HEK293T (cell line): ENCODE measurements at regions not wholly inside any gene's neighbourhood (a gene's known extent, or its start where the extent isn't known, plus 50 kb on each side); places are given as distances from the start of the nearest gene placed in this dataset.

ENCODE experiments used
- BHLHE40 ChIP-seq: fragments of 450-650 bp; IDR thresholded peaks from 2 replicates; pipeline ENCODE4 v1.6.1; 2016; ENCODE audit warnings: mild to moderate bottlenecking, moderate library complexity, borderline replicate concordance
- CTBP1 ChIP-seq: fragments of 450-650 bp; IDR thresholded peaks from 2 replicates; pipeline ENCODE4 v1.6.1; 2016; ENCODE audit warnings: borderline replicate concordance
- ELF4 ChIP-seq: fragments of 450-650 bp; IDR thresholded peaks from 2 replicates; pipeline ENCODE4 v1.6.1; 2017; ENCODE audit warnings: antibody characterized with exemption
- FOXM1 ChIP-seq: fragments of 450-650 bp; IDR thresholded peaks from 2 replicates; pipeline ENCODE4 v1.6.1; 2017; ENCODE audit warnings: mild to moderate bottlenecking, borderline replicate concordance
- HDGF ChIP-seq: fragments of 450-650 bp; IDR thresholded peaks from 2 replicates; pipeline ENCODE4 v1.6.1; 2017; ENCODE audit warnings: antibody characterized with exemption, borderline replicate concordance
- LEF1 ChIP-seq: fragments of 450-650 bp; IDR thresholded peaks from 2 replicates; pipeline ENCODE4 v1.6.1; 2017; ENCODE audit warnings: mild to moderate bottlenecking, borderline replicate concordance
- NFRKB ChIP-seq: fragments of 450-650 bp; IDR thresholded peaks from 2 replicates; pipeline ENCODE4 v1.6.1; 2016; ENCODE audit warnings: mild to moderate bottlenecking, moderate library complexity
- SP1 ChIP-seq: fragments of 450-650 bp; IDR thresholded peaks from 2 replicates; pipeline ENCODE4 v1.6.1; 2017
- SUZ12 ChIP-seq: fragments of 450-650 bp; IDR thresholded peaks from 2 replicates; pipeline ENCODE4 v1.6.1; 2016; ENCODE audit warnings: mild to moderate bottlenecking
- ZNF384 ChIP-seq: fragments of 450-650 bp; IDR thresholded peaks from 2 replicates; pipeline ENCODE4 v1.6.1; 2016

DNA sequence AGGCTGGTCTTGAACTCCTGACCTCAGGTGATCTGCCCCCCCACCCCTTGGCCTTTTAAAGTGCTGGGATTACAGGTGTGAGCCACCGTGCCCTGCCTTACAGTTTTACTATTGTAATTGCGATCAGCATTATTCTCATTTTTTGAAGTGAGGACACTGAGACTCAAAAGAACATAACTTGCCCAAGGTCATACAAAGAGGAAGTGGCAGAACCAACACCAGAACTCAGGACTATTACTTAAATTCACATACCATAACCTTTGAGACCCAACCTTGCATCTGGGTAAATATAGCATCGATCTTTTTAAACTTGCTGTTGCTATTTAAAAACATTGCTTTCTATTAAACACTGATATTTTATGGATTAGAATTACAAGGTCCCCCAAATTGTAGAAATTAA, 54.2 kb downstream of the FOXI1 start:
- TF ChIP-seq LEF1 (no peak), BHLHE40 (no peak), ELF4 (no peak), FOXM1 (no peak), CTBP1 (no peak), ZNF384 (no peak), SUZ12 (no peak), HDGF (no peak), SP1 (no peak), NFRKB (no peak)
